HG03558 (cell line): ENCODE measurements at regions not wholly inside any gene's neighbourhood (a gene's known extent, or its start where the extent isn't known, plus 50 kb on each side); places are given as distances from the start of the nearest gene placed in this dataset.
"Not testable (repeated sequence)": the region's sequence is repeated elsewhere in the genome, so short reads cannot be mapped to it uniquely, and the experiment has no call there.

Source experiments
- ATAC-seq: cut with Tn5 transposase; IDR thresholded peaks from one replicate; pipeline ENCODE4 v1.9.1; 2021; ENCODE audit warnings: moderate number of reproducible peaks; ENCODE audit not compliant: unreplicated experiment; ENCODE audit errors: extremely low read depth

GRCh38 chr16:87093804-87094555 is 223.2 kb downstream of the C16orf95 start:
- ATAC-seq: no peak

GRCh38 chr16:87094556-87094865 is 222.7 kb downstream of the C16orf95 start:
- ATAC-seq: no peak

- ATAC-seq: no peak
Observed at GRCh38 chr16:87095271-87095670, 221.9 kb downstream of the C16orf95 start.

- ATAC-seq: no peak
Observed at GRCh38 chr16:87096746-87097333, 220.4 kb downstream of the C16orf95 start.

GRCh38 chr16:87098361-87098760 is 218.8 kb downstream of the C16orf95 start:
- no peak for ATAC-seq

GRCh38 chr16:87098976-87099720 is 218.0 kb downstream of the C16orf95 start:
- no peak for ATAC-seq

- no peak for ATAC-seq
Observed at GRCh38 chr16:87100306-87101058, 216.7 kb downstream of the C16orf95 start.

- ATAC-seq: no peak
Observed at GRCh38 chr16:87101903-87102302, 215.3 kb downstream of the C16orf95 start.

- ATAC-seq: no peak
Observed at GRCh38 chr16:87107201-87107600, 210.0 kb downstream of the C16orf95 start.

- ATAC-seq: no peak
Observed at GRCh38 chr16:87108278-87108677, 208.9 kb downstream of the C16orf95 start.

- ATAC-seq: no peak
Observed at GRCh38 chr16:87108941-87109340, 208.3 kb downstream of the C16orf95 start.

- ATAC-seq: no peak
Observed at GRCh38 chr16:87114832-87115231, 202.4 kb downstream of the C16orf95 start.

GRCh38 chr16:87115646-87116045 is 201.5 kb downstream of the C16orf95 start:
- no peak for ATAC-seq

- no peak for ATAC-seq
Observed at GRCh38 chr16:87117936-87118335, 199.3 kb downstream of the C16orf95 start.

- ATAC-seq: no peak
Observed at GRCh38 chr16:87119168-87119567, 198.0 kb downstream of the C16orf95 start.

- no peak for ATAC-seq
Observed at GRCh38 chr16:87119748-87120147, 197.4 kb downstream of the C16orf95 start.

GRCh38 chr16:87121816-87122215 is 195.4 kb downstream of the C16orf95 start:
- no peak for ATAC-seq

- ATAC-seq: no peak
Observed at GRCh38 chr16:87123356-87124001, 193.7 kb downstream of the C16orf95 start.

- not testable (repeated sequence) for ATAC-seq
Observed at GRCh38 chr16:87124405-87124804, 192.8 kb downstream of the C16orf95 start.
